ENCODE measurements at regions not wholly inside any gene's neighbourhood (a gene's known extent, or its start where the extent isn't known, plus 50 kb on each side); places are given as distances from the start of the nearest gene placed in this dataset.

DNA sequence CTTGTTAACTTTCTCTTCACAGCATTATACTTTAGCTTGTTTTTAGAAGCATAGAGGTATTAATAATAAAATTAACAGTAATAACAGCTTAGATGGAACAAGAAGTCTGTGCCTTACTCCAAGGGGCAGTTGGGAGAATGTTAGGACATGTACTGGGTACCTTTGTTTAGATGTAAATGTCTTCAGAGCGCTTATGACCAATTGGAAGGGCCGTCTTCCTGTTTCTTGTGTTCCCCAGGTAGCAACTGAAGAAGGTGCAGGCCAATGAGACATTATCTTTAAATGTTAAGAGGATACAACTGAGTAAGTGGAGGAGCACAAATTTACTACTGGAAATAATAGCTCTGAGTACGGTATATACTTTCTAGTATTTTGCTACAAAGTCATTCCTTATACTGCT, 180.9 kb upstream of the SYT1 start:
- TF ChIP-seq CTCF (IDR thresholded peaks at IDR 0.05), result no peak
- no peak for TF ChIP-seq POLR2A (IDR thresholded peaks at IDR 0.05)
- no peak for TF ChIP-seq POLR2AphosphoS5 (IDR thresholded peaks at IDR 0.05)
- TF ChIP-seq EP300 (IDR thresholded peaks at IDR 0.05; ENCODE audit: low read depth), result no peak

All from transverse colon (tissue), 4 donors.